Prostate gland (tissue), 2 donors: ENCODE measurements at regions not wholly inside any gene's neighbourhood (a gene's known extent, or its start where the extent isn't known, plus 50 kb on each side); places are given as distances from the start of the nearest gene placed in this dataset.

ENCODE experiments used
- POLR2AphosphoS5 ChIP-seq: sonication (generic); formaldehyde crosslinking; IDR thresholded peaks from one replicate; pipeline ENCODE4 v1.6.1; 2017; ENCODE audit warnings: antibody characterized with exemption
- TF ChIP-seq, protein P1 (sequence below), 4 experiments: fragments of 200-600 bp in 2 of 4; fragments of 450-650 bp in 2 of 4; sonication (generic) in 2 of 4; IDR thresholded peaks; 1 replicate in 3 of 4; 2 replicates in 1 of 4; pipeline ENCODE4 v1.5.1; 2016 to 2019; ENCODE audit warnings: antibody characterized with exemption in 4 of 4, mild to moderate bottlenecking in 2 of 4, moderate library complexity in 2 of 4

DNA sequence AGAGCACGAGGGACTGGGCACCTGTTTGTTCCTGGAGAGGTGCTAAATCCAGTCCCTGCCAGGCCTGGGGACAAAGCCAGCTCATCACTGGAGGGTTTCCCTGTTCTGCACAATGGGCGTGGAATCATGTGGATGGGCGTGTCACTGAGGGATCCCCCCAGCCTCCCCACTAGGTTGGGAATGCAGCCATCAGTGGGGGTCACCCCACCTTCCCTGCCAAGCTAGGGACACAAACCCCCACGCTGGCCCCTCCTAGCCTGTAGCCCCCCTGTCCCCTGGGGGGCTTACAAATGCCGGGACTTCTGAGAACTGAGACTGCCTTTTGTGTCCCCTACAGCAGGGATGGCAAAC, 61.9 kb downstream of the NSMCE3 start:
- TF ChIP-seq, protein P1, sequence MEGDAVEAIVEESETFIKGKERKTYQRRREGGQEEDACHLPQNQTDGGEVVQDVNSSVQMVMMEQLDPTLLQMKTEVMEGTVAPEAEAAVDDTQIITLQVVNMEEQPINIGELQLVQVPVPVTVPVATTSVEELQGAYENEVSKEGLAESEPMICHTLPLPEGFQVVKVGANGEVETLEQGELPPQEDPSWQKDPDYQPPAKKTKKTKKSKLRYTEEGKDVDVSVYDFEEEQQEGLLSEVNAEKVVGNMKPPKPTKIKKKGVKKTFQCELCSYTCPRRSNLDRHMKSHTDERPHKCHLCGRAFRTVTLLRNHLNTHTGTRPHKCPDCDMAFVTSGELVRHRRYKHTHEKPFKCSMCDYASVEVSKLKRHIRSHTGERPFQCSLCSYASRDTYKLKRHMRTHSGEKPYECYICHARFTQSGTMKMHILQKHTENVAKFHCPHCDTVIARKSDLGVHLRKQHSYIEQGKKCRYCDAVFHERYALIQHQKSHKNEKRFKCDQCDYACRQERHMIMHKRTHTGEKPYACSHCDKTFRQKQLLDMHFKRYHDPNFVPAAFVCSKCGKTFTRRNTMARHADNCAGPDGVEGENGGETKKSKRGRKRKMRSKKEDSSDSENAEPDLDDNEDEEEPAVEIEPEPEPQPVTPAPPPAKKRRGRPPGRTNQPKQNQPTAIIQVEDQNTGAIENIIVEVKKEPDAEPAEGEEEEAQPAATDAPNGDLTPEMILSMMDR (IDR thresholded peaks at IDR 0.05), result no peak
- TF ChIP-seq POLR2AphosphoS5, result no peak
